Fibroblast of the aortic adventitia (primary cell): ENCODE measurements at regions not wholly inside any gene's neighbourhood (a gene's known extent, or its start where the extent isn't known, plus 50 kb on each side); places are given as distances from the start of the nearest gene placed in this dataset.
A peak's percentile ranks its signal among the peaks of the same experiment; 100 is the strongest.

Source experiments
- DNase-seq: peaks from one replicate; pipeline ENCODE4 v3.0.0-alpha.2; 2010; ENCODE audit warnings: low read depth
- H3K4me3 ChIP-seq: 2 replicates; pipeline ENCODE4 v1.5.1; 2011; ENCODE audit warnings: low read depth, mild to moderate bottlenecking, control low read depth, low read length, moderate library complexity
- TF ChIP-seq, protein P1 (sequence below): IDR thresholded peaks from 2 replicates; pipeline ENCODE4 v1.5.1; 2011; ENCODE audit warnings: mild to moderate bottlenecking, low read length, control low read depth, inconsistent platforms; ENCODE audit not compliant: insufficient read depth

DNA sequence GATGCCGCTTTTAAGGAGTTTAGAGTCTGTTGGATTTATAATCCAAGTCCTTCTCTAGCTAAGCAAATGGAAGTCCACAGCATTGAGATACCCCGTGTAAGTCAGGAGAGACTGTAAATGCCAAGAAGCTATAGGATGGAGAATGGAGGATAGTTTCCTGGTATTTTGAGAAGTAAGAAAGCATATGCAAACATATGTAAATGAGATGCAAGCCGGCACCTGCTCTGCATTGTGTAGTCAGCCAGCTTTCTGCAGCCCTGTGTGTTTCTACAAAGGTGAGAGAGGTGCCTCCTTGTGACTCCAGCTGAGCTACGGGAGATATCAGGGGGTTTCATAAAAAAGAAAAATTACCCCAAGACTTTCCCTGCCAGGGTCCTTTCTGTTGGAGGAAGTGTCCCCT lies 176.3 kb downstream of the RPS24 start:
- TF ChIP-seq, protein P1, sequence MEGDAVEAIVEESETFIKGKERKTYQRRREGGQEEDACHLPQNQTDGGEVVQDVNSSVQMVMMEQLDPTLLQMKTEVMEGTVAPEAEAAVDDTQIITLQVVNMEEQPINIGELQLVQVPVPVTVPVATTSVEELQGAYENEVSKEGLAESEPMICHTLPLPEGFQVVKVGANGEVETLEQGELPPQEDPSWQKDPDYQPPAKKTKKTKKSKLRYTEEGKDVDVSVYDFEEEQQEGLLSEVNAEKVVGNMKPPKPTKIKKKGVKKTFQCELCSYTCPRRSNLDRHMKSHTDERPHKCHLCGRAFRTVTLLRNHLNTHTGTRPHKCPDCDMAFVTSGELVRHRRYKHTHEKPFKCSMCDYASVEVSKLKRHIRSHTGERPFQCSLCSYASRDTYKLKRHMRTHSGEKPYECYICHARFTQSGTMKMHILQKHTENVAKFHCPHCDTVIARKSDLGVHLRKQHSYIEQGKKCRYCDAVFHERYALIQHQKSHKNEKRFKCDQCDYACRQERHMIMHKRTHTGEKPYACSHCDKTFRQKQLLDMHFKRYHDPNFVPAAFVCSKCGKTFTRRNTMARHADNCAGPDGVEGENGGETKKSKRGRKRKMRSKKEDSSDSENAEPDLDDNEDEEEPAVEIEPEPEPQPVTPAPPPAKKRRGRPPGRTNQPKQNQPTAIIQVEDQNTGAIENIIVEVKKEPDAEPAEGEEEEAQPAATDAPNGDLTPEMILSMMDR = no peak
- no peak overlapping the region for H3K4me3 ChIP-seq
- DNase-seq = no peak

DNA sequence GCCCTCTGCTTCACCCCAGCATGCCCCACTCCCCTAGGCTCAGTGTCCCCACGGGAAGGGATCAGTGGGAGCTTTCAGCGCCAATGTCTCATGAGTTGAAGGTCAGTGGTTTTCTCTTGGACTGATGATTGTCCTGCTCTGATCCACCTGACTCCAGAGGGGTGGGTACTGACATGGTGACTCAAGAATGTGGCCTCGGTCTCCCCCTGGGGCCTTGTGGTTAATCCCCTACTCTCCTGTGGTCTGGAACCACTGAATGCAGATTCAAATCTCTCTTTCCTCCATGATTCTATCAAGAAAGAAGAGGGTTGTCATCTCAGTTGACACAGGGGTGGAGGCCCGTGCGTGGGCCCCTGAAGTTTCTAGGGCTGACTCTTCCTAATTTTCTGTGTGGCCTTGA lies 176.9 kb downstream of the RPS24 start:
- TF ChIP-seq, protein P1 = no peak
- no peak for DNase-seq
- no peak overlapping the region for H3K4me3 ChIP-seq

- no peak for DNase-seq
- TF ChIP-seq, protein P1 = no peak
- H3K4me3 ChIP-seq = no peak overlapping the region
These were observed 177.3 kb downstream of the RPS24 start for GRCh38 chr10:78210976-78211375.

DNA sequence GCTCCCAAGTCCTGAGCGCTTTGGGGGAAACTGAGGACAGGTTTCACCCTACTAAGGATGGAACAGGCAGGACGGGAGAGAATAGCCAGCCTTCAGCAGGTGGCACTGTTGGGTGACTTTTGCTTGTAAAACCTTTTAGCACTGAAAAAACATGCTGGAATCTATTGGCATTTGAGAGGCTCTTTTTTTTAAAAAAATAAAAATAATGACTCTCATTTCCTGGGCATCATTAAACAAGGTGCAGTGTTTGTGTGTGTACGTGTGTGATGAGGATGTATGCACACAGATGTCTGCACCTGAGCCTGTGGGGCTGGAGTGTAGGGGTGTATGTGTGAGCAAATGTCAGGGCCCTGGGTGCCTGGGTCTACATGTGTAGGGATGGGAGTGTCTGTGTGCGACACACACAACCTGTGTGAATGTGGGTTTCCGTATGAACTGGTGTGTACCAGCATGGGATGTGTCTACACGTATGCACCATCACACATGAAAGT lies 177.9 kb downstream of the RPS24 start:
- no peak overlapping the region for H3K4me3 ChIP-seq
- TF ChIP-seq, protein P1 = peak; percentile 78
- DNase-seq = peak; percentile 77

GRCh38 chr10:78212060-78212785 lies 178.6 kb downstream of the RPS24 start:
- peak; percentile 47 for DNase-seq
- no peak overlapping the region for H3K4me3 ChIP-seq
- TF ChIP-seq, protein P1 = no peak

GRCh38 chr10:78212786-78213175 lies 179.1 kb downstream of the RPS24 start:
- H3K4me3 ChIP-seq = no peak overlapping the region
- TF ChIP-seq, protein P1 = no peak
- DNase-seq = no peak

GRCh38 chr10:78214955-78215354 lies 181.3 kb downstream of the RPS24 start:
- H3K4me3 ChIP-seq = no peak overlapping the region
- TF ChIP-seq, protein P1 = no peak
- no peak for DNase-seq
